ENCODE measurements at regions not wholly inside any gene's neighbourhood (a gene's known extent, or its start where the extent isn't known, plus 50 kb on each side); places are given as distances from the start of the nearest gene placed in this dataset.
"Not testable (repeated sequence)": the region's sequence is repeated elsewhere in the genome, so short reads cannot be mapped to it uniquely, and the experiment has no call there.

GRCh38 chr5:90134381-90134780, 275.2 kb downstream of the CETN3 start:
- DNase-seq (ENCODE audit: low spot score) = no peak

GRCh38 chr5:90133941-90134340, 275.6 kb downstream of the CETN3 start:
- no peak for DNase-seq (ENCODE audit: low spot score)

GRCh38 chr5:90131383-90132133, 278.0 kb downstream of the CETN3 start:
- no peak for DNase-seq (ENCODE audit: low spot score)

GRCh38 chr5:90128551-90128950, 281.0 kb downstream of the CETN3 start:
- DNase-seq (ENCODE audit: low spot score) = no peak

- no peak for DNase-seq (ENCODE audit: low spot score)
These were observed 290.0 kb downstream of the CETN3 start for GRCh38 chr5:90119531-90119971.

- no peak for DNase-seq (ENCODE audit: low spot score)
These were observed 292.6 kb downstream of the CETN3 start for GRCh38 chr5:90117005-90117404.

- DNase-seq (ENCODE audit: low spot score) = no peak
These were observed 296.4 kb downstream of the CETN3 start for GRCh38 chr5:90113108-90113507.

- no peak for DNase-seq (ENCODE audit: low spot score)
These were observed 297.4 kb downstream of the CETN3 start for GRCh38 chr5:90112033-90112692.

- DNase-seq (ENCODE audit: low spot score) = no peak
These were observed 298.1 kb downstream of the CETN3 start for GRCh38 chr5:90111364-90112032.

GRCh38 chr5:90109285-90109684, 300.3 kb downstream of the CETN3 start:
- no peak for DNase-seq (ENCODE audit: low spot score)

- no peak for DNase-seq (ENCODE audit: low spot score)
These were observed 310.5 kb downstream of the CETN3 start for GRCh38 chr5:90099099-90099498.

GRCh38 chr5:90097082-90097477, 312.5 kb downstream of the CETN3 start:
- no peak for DNase-seq (ENCODE audit: low spot score)

- DNase-seq (ENCODE audit: low spot score) = peak; percentile 10
These were observed 313.0 kb downstream of the CETN3 start for GRCh38 chr5:90096415-90097081.

- DNase-seq (ENCODE audit: low spot score) = no peak
These were observed 314.1 kb downstream of the CETN3 start for GRCh38 chr5:90095292-90096060.

GRCh38 chr5:90093751-90094485, 315.6 kb downstream of the CETN3 start:
- no peak for DNase-seq (ENCODE audit: low spot score)

GRCh38 chr5:90092734-90093133, 316.8 kb downstream of the CETN3 start:
- no peak for DNase-seq (ENCODE audit: low spot score)

- no peak for DNase-seq (ENCODE audit: low spot score)
These were observed 325.2 kb downstream of the CETN3 start for GRCh38 chr5:90084342-90084741.

- DNase-seq (ENCODE audit: low spot score) = not testable (repeated sequence)
These were observed 336.5 kb downstream of the CETN3 start for GRCh38 chr5:90073026-90073570.

- no peak for DNase-seq (ENCODE audit: low spot score)
These were observed 337.9 kb downstream of the CETN3 start for GRCh38 chr5:90071656-90072055.

GRCh38 chr5:90071066-90071465, 338.5 kb downstream of the CETN3 start:
- DNase-seq (ENCODE audit: low spot score) = no peak

GRCh38 chr5:90066920-90067319, 342.6 kb downstream of the CETN3 start:
- DNase-seq (ENCODE audit: low spot score) = no peak

All from AG20443 (cell line).